Mesodermal cell (in vitro differentiated cells): ENCODE measurements at regions not wholly inside any gene's neighbourhood (a gene's known extent, or its start where the extent isn't known, plus 50 kb on each side); places are given as distances from the start of the nearest gene placed in this dataset.

ENCODE experiments used
- H3K27ac ChIP-seq: 2 replicates; pipeline ENCODE4 v1.7.0; 2013; ENCODE audit warnings: mild to moderate bottlenecking, low read depth, low read length, moderate library complexity; ENCODE audit not compliant: severe bottlenecking
- H3K36me3 ChIP-seq: 2 replicates; pipeline ENCODE4 v1.7.1; 2013; ENCODE audit warnings: mild to moderate bottlenecking, low read length, moderate library complexity; ENCODE audit not compliant: control insufficient read depth, insufficient read depth
- H3K4me1 ChIP-seq: one replicate; pipeline ENCODE4 v1.7.1; 2013; ENCODE audit warnings: mild to moderate bottlenecking, low read length; ENCODE audit not compliant: insufficient read depth, control insufficient read depth, poor library complexity, severe bottlenecking
- H3K4me3 ChIP-seq: 2 replicates; pipeline ENCODE4 v1.7.0; 2013; ENCODE audit warnings: low read length, control low read depth, mild to moderate bottlenecking; ENCODE audit not compliant: insufficient read depth, poor library complexity, severe bottlenecking; ENCODE audit errors: extremely low read depth
- H3K9me3 ChIP-seq: 2 replicates; pipeline ENCODE4 v1.7.1; 2013; ENCODE audit warnings: mild to moderate bottlenecking, low read length, moderate library complexity; ENCODE audit not compliant: control insufficient read depth
- WGBS, 2 experiments: methylation state at CpG; one replicate each; pipeline ENCODE4 v1.1.5; 2013; ENCODE audit warnings: missing lambda C conversion rate in 2 of 2; ENCODE audit not compliant: insufficient coverage in 2 of 2; 5-methylcytosine and 5-hydroxymethylcytosine counted together

DNA sequence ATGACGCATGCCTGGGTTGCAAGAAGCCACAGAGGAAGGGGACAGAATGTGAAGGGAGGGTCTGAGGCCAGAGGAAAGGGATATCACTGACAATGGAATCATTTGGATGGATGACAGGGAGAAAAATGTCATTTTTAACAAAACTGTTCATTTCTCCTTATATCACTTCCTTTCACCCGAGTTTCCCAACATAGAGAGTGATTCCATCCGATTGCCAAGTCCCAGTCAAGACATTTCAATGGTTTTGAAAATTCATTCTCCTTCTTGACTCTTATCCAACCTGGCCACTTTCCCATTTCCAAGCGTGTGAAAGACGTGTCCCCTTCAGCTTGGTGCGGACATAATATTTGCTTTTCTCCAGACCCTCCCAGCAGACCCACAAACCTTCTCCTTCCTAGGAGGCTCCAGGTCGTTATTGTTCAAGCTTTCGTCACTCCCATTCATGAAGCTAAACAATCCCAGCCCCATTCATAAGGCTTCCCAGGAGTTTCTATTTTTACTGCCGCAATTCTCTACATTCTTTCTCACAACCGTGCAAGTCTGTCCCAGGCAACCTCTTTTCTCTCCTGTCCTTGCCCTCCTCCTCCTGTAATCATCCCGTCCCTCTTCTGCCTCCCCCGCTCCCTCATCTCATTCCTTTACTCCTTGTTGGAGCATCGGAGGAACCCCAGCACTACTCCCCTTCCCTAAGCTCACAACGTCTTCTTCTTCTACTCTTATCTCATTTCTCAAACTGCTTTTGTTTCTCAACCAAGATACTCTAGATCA is 301.3 kb upstream of the KLF6 start:
- Histone ChIP-seq H3K9me3 (no peaks in the 10 kb centered on the region), H3K4me1 (peaks cover 37% of the 10 kb centered on the region)

DNA sequence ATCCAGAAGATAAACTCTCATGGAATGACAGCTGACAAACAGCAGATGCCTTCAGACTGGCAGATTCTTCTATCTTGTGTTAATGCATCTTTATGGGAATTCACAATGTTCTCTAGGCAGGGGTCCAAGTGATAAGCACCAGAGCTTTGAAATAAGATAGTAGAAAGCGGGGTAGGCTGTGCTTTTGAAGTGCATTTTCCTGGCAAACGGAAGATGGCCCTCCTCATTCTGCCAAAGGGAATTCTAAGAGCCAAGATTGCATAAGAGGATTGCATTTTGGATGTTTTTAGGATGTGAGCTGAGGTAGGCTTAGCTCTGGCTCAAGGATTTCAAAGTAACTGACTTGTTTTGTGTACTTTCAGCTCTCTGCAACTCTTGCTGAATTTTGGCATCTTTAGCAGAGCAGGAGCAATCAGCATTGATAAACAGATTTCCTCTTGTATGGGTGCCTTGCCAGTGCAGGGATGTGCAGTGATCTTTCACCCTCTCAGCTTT is 298.5 kb upstream of the KLF6 start:
- Histone ChIP-seq H3K4me3 (no peak overlapping the region), H3K4me1 (peaks cover 38% of the 10 kb centered on the region), H3K27ac (peak overlapping the region; percentile 91), H3K36me3 (no peaks in the 10 kb centered on the region), H3K9me3 (no peaks in the 10 kb centered on the region)
- 8 to 16% methylated on average over 2 of the region's 2 CpGs for WGBS, 2 experiments

More for the DNA sequence above, 301.3 kb upstream of the KLF6 start:
- 78 to 87% methylated on average over 10 to 14 of the region's 14 CpGs for WGBS, 2 experiments
- Histone ChIP-seq H3K4me3 (no peak overlapping the region), H3K36me3 (no peaks in the 10 kb centered on the region), H3K27ac (peak overlapping the region; percentile 26)

DNA sequence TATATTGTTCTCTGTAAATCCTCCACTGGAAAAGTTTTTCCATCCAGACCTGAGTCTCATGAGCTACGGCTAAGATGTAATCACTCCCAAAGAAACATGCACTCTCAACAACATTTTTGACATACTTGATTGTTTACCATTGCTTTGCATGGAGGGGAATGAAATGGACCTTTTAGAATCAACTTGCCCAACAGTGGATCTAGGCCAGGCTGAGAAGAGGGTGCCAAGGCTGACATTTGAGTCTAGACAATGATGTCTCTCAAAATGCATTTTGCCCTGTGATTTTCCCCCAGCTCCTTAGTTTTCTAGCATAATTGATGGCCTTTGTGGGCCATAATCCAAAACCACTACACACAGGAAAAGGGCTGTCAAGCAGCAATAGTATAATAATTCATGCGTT is 297.9 kb upstream of the KLF6 start:
- no peaks in the 10 kb centered on the region for H3K9me3 ChIP-seq
- no peaks in the 10 kb centered on the region for H3K36me3 ChIP-seq
- WGBS, 2 experiments = 100% methylated on average over 1 of the region's 2 CpGs; no CpG with 5 or more reads in 1 of the 2 experiments
- peaks cover 38% of the 10 kb centered on the region for H3K4me1 ChIP-seq
- H3K27ac ChIP-seq = peak overlapping the region; percentile 91
- H3K4me3 ChIP-seq = no peak overlapping the region

DNA sequence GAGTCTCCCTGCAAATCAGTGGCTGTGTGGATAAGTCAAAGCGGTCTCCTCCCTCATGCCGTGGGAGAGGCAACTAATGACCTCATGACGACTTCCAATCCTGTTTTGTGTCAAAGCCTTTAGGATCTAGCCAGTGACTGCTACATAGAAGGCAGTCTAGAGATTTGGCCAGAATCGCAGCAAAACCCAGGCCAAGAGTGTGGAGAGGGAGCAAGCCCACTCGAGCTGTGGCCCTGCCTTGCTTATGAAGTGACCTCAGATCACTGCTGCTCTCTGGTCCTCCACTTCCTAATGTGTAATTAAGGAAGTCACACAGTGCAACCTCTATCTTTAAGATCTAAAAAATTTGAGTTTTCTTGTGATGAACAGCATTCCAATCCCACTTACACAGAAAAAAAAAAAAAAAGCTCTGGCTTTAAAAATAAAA is 296.7 kb upstream of the KLF6 start:
- Histone ChIP-seq H3K4me1 (peaks cover 34% of the 10 kb centered on the region), H3K27ac (peak overlapping the region; percentile 75), H3K9me3 (no peaks in the 10 kb centered on the region), H3K4me3 (no peak overlapping the region), H3K36me3 (no peaks in the 10 kb centered on the region)
- 83 to 87% methylated on average over 1 to 5 of the region's 5 CpGs for WGBS, 2 experiments

DNA sequence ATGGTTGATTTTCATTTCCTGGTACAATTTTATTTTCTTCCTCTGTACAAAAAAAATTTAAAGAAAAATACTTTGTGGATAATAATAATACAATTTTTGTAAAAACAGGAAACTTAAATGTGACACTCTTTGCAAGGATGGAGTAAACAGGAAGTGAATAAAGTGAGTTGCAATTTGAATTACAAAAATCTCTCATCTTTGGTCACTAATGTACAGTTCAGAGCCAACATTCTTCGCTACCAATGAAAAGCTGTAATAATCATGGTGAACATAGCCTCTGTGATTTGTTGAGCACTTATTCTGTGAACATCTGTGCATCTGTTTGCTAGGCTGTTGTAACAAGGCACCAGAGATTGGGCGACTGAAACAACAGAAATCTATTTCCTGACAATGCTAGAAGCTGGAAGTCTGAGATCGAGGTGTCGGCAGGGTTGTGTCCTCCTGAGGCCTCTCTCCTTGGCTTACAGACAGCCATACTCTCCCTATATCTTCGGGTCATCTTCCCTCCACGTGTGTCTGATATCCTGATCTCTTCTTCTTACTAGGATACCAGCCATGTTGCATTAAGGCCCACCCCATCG is 295.3 kb upstream of the KLF6 start:
- H3K4me1 ChIP-seq = peaks cover 26% of the 10 kb centered on the region
- 88 to 90% methylated on average over 6 of the region's 7 CpGs for WGBS, 2 experiments
- no peak overlapping the region for H3K4me3 ChIP-seq
- no peaks in the 10 kb centered on the region for H3K36me3 ChIP-seq
- peaks cover 4% of the 10 kb centered on the region for H3K9me3 ChIP-seq
- H3K27ac ChIP-seq = no peak overlapping the region

DNA sequence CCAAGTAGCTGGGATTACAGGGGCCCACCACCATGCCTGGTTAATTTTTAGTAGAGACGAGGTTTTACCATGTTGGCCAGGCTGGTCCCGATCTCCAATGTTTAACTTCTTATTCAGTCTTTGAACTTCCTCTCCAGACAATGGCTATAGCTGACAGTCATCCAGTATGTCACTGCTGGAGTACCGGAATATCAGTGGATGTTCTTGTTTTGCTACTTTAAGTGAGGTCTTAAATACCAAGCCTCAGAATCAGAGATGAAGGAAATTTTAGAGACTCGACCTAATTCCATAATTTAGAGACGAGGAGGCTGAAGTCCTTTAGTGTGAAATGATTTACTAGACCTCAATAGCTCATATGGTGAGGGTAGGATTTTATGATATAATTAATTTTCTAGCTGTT is 294.8 kb upstream of the KLF6 start:
- H3K36me3 ChIP-seq = no peaks in the 10 kb centered on the region
- peaks cover 6% of the 10 kb centered on the region for H3K9me3 ChIP-seq
- WGBS, 2 experiments = 93 to 100% methylated on average over 2 to 3 of the region's 5 CpGs
- H3K27ac ChIP-seq = no peak overlapping the region
- no peak overlapping the region for H3K4me3 ChIP-seq
- H3K4me1 ChIP-seq = peaks cover 31% of the 10 kb centered on the region

DNA sequence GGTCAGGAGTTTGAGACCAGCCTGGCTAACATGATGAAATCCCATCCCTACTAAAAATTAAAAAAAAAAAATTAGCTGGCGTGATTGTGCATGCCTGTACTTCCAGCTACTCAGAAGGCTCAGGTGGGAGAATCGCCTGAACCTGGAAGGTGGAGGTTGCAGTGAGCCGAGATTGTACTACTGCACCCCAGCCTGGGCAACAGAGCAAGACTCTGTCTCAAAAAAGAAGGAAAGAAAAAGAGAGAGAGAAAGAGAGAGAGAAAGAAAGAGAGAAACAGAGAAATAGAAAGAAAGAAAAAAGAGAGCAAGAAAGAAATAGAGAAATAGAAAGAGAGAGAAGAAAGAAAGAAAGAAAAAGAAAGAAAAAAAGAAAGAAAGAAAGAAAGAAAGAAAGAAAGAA is 292.8 kb upstream of the KLF6 start:
- no peak overlapping the region for H3K27ac ChIP-seq
- H3K9me3 ChIP-seq = peaks cover 6% of the 10 kb centered on the region
- 94 to 96% methylated on average over 2 to 3 of the region's 3 CpGs for WGBS, 2 experiments
- no peak overlapping the region for H3K4me3 ChIP-seq
- no peaks in the 10 kb centered on the region for H3K36me3 ChIP-seq
- H3K4me1 ChIP-seq = peaks cover 22% of the 10 kb centered on the region

DNA sequence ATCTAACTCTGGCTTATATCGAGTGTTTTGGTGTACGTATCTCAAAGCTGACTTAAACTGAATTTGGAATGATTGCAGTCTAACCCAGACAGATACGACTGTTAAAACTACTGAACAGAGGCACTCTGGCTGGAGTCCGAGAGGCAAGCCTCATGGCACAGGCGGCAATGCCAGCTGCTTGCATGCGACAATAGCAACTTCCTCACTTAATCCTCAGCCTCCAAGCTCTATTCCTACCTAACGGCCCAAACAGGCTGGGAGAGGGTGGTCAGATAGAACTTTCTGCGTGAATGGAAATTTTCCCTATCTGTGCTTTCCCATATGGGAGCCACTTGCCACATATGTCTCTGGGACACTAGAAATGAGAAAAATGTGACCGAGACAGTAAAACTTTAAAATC is 292.0 kb upstream of the KLF6 start:
- WGBS, 2 experiments = 95 to 96% methylated on average over 3 to 6 of the region's 9 CpGs
- Histone ChIP-seq H3K4me1 (peaks cover 17% of the 10 kb centered on the region), H3K4me3 (no peak overlapping the region), H3K9me3 (peaks cover 6% of the 10 kb centered on the region), H3K36me3 (no peaks in the 10 kb centered on the region), H3K27ac (no peak overlapping the region)

DNA sequence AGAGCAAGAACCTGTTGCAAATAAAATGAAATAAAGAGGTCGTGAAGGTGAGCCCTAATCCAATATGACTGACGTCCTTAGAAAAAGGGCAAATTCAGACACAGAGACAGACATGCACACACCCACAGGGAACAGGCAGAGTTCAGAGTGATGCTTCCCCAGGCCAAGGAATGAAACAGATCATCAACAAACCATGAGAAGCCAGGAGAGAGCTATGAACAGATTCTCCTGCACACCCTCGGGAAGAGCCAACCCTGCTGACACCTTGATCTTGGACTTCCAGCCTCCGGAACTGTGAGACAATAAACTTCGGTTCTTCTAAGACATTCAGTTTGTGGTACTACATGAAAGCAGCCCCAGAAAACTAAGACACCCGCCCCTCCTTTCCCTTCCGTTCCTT is 290.4 kb upstream of the KLF6 start:
- H3K27ac ChIP-seq = no peak overlapping the region
- 84 to 89% methylated on average over 5 of the region's 7 CpGs for WGBS, 2 experiments

DNA sequence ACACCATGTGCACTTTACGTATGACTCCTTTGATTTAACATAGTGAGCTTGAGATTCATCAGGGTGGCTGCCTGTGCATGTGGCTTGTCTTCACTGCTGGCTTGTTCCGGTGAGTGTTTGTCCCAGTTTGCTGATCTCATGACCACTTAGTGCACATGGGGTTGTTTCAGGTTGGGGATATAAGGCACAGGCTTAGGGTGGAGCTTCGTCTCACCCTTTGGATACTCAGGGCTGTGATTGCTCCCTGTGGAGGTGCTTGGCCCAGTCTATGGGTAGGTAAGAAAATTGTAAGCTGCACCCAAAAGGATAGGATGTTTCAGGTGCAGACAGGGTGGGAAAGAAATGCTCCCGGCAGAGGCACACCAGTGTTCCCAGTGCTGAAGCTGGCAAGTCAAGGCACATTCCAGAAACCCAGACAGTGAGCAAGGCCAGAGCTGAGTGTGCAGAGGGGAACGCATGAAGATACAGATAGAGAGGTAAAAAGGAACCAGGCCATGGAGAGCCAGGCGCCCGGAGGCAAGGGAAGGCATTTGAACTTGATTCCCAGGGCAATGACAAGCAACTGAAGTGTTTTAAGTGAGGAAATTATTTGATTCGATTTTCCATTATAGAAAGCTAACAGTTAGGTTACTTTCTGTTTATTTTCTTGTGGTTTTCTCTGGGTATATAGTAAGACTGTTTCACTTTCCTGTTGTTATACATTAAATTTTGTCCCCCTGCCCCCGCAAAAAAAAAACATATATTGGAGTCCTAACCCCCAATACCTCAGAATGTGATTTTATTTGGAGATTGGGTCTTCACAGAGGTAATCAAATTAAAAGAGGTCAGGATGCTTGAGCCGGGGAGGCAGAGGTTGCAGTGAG is 289.8 kb upstream of the KLF6 start:
- 95 to 100% methylated on average over 6 to 9 of the region's 10 CpGs for WGBS, 2 experiments
- H3K4me3 ChIP-seq = no peak overlapping the region
- no peak overlapping the region for H3K27ac ChIP-seq
- peaks cover 6% of the 10 kb centered on the region for H3K9me3 ChIP-seq
- H3K4me1 ChIP-seq = peaks cover 29% of the 10 kb centered on the region
- no peaks in the 10 kb centered on the region for H3K36me3 ChIP-seq

More for the DNA sequence above, 290.4 kb upstream of the KLF6 start:
- no peak overlapping the region for H3K4me3 ChIP-seq
- no peaks in the 10 kb centered on the region for H3K36me3 ChIP-seq
- H3K4me1 ChIP-seq = peaks cover 23% of the 10 kb centered on the region
- peaks cover 6% of the 10 kb centered on the region for H3K9me3 ChIP-seq
